OCI-LY7 (cell line): ENCODE measurements at regions not wholly inside any gene's neighbourhood (a gene's known extent, or its start where the extent isn't known, plus 50 kb on each side); places are given as distances from the start of the nearest gene placed in this dataset.

Experiments used
- CTCF ChIP-seq: fragments of 200-600 bp; sonication (generic); conservative IDR thresholded peaks from 2 replicates; pipeline ENCODE4 v1.5.1; 2014; ENCODE audit warnings: mild to moderate bottlenecking, antibody characterized with exemption, low read length, moderate library complexity, mixed read lengths
- EZH2phosphoT487 ChIP-seq: fragments of 200-600 bp; sonication (generic); IDR thresholded peaks from 2 replicates; pipeline ENCODE4 v1.6.1; 2018; ENCODE audit warnings: low read depth, borderline replicate concordance, mild to moderate bottlenecking, mixed run types, antibody characterized with exemption, low read length, moderate library complexity, mixed read lengths

DNA sequence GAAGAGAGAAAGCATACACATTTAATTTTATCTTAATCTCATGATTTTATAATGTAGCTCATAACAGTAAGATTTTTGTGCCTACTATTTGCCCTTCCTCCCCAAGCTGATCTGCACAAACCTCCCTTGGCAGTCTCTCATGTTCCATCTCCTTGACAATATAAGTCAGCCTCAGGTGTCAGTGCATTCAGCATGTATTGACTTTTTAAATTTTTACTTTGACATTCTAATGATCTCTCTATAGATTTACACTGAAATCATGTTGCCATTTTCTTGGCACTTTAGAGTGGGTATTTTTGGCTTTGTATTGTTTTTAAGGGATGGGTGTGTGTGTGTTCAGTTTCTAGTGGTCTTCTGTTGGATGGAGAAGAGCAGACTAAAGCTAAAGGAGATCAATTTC, 505.3 kb upstream of the CPEB2 start:
- TF ChIP-seq CTCF (no peak), EZH2phosphoT487 (no peak)
